H1 (cell line): ENCODE measurements at regions not wholly inside any gene's neighbourhood (a gene's known extent, or its start where the extent isn't known, plus 50 kb on each side); places are given as distances from the start of the nearest gene placed in this dataset.

Experiments used
- CTCF ChIA-PET: fragments of 300-600 bp; sonication (Branson Sonifier 250); formaldehyde crosslinking; loops from one replicate; lab custom pipeline; 2021; ENCODE audit not compliant: partially characterized antibody; lab: Charles Lee
- POLR2A ChIA-PET: fragments of 300-600 bp; sonication (Branson Sonifier 250); formaldehyde crosslinking; loops from one replicate; lab custom pipeline; 2021; ENCODE audit warnings: inconsistent platforms; ENCODE audit not compliant: partially characterized antibody; lab: Charles Lee
- DNase-seq, 2 experiments: peaks; one replicate each; pipeline versions ENCODE4 v3.0.0 to v3.0.0-alpha.2; 2010 to 2022; ENCODE audit warnings: low spot score in 2 of 2, low read depth in 1 of 2, mixed read lengths in 1 of 2
- FAIRE-seq: peaks from 2 replicates; lab custom pipeline; 2011; peaks lifted over from hg19 to GRCh38; lab: Jason Lieb, UNC
- H2AFZ ChIP-seq: 2 replicates; pipeline ENCODE4 v1.8.1; 2012; ENCODE audit warnings: low read length, inconsistent platforms
- H2AK5ac ChIP-seq: 2 replicates; pipeline ENCODE4 v1.6.1; 2013; ENCODE audit warnings: low read depth, low read length
- H2BK120ac ChIP-seq: replicated peaks from 2 replicates; pipeline ENCODE3; 2013; ENCODE audit warnings: low read depth, low read length, inconsistent platforms
- H2BK12ac ChIP-seq: 2 replicates; pipeline ENCODE4 v1.6.1; 2013; ENCODE audit warnings: low read depth, low read length
- H2BK15ac ChIP-seq: 2 replicates; pipeline ENCODE4 v1.6.1; 2013; ENCODE audit warnings: low read length
- H2BK20ac ChIP-seq: 2 replicates; pipeline ENCODE4 v1.6.1; 2013; ENCODE audit warnings: low read length
- H2BK5ac ChIP-seq: 2 replicates; pipeline ENCODE4 v1.6.1; 2013; ENCODE audit warnings: low read depth, low read length
- H3K14ac ChIP-seq: 2 replicates; pipeline ENCODE4 v1.6.1; 2013; ENCODE audit warnings: inconsistent platforms; ENCODE audit not compliant: insufficient read length
- H3K18ac ChIP-seq: 2 replicates; pipeline ENCODE4 v1.6.1; 2013; ENCODE audit warnings: low read length; ENCODE audit errors: extremely low read depth
- H3K23ac ChIP-seq: 2 replicates; pipeline ENCODE4 v1.6.1; 2013; ENCODE audit warnings: inconsistent platforms; ENCODE audit not compliant: insufficient read length
- H3K23me2 ChIP-seq: 2 replicates; pipeline ENCODE4 v1.6.1; 2013; ENCODE audit warnings: low read depth, low read length
- H3K27ac ChIP-seq: 2 replicates; pipeline ENCODE4 v1.6.1; 2011; ENCODE audit warnings: low read depth, low read length, inconsistent platforms
- H3K27me3 ChIP-seq, 4 experiments: replicated peaks in 1 of 4; 1 replicate in 1 of 4; 2 replicates in 3 of 4; pipeline versions ENCODE4 v1.6.1 to v1.8.1; 2011 to 2013; ENCODE audit warnings: low read length in 3 of 4, mild to moderate bottlenecking in 3 of 4, inconsistent platforms in 2 of 4, mixed read lengths in 2 of 4, moderate library complexity in 1 of 4; ENCODE audit not compliant: control insufficient read depth in 3 of 4, insufficient read depth in 3 of 4; ENCODE audit errors: extremely low read depth in 1 of 4
- H3K36me3 ChIP-seq, 4 experiments: 2 replicates each; pipeline versions ENCODE4 v1.6.1 to v1.8.1; 2011 to 2013; ENCODE audit warnings: mild to moderate bottlenecking in 4 of 4, low read length in 3 of 4, moderate library complexity in 2 of 4, control low read depth in 1 of 4, inconsistent platforms in 1 of 4; ENCODE audit not compliant: insufficient read depth in 4 of 4, control insufficient read depth in 2 of 4
- H3K4ac ChIP-seq: replicated peaks from 2 replicates; pipeline ENCODE3; 2013; ENCODE audit warnings: low read length, low read depth, mixed read lengths, inconsistent platforms; ENCODE audit not compliant: insufficient read length
- H3K4me1 ChIP-seq, 4 experiments: replicated peaks in 1 of 4; 1 replicate in 1 of 4; 2 replicates in 3 of 4; pipeline versions ENCODE4 v1.6.1 to v1.8.1; 2011 to 2013; ENCODE audit warnings: low read length in 3 of 4, inconsistent platforms in 2 of 4, mixed read lengths in 1 of 4; ENCODE audit not compliant: insufficient read depth in 4 of 4, control insufficient read depth in 3 of 4
- H3K4me2 ChIP-seq, 2 experiments: 2 replicates each; pipeline versions ENCODE4 v1.6.1 to v1.8.1; 2011 to 2013; ENCODE audit warnings: low read depth in 2 of 2, low read length in 2 of 2, control low read depth in 1 of 2, inconsistent platforms in 1 of 2, mild to moderate bottlenecking in 1 of 2; ENCODE audit not compliant: insufficient read depth in 1 of 2
- H3K4me3 ChIP-seq, 4 experiments: fragments of 200-600, 300-600 bp in 1 of 4; sonication (generic), shearing (Covaris generic), sonication (Bioruptor Twin) in 1 of 4; 2 replicates each; pipeline versions ENCODE4 v1.5.1 to v1.8.1; 2011 to 2016; ENCODE audit warnings: low read length in 4 of 4, low read depth in 3 of 4, control low read depth in 2 of 4, inconsistent platforms in 2 of 4, mild to moderate bottlenecking in 2 of 4, mixed read lengths in 1 of 4, moderate library complexity in 1 of 4; ENCODE audit not compliant: insufficient read depth in 2 of 4; ENCODE audit errors: extremely low read depth in 1 of 4
- H3K56ac ChIP-seq: replicated peaks from 2 replicates; pipeline ENCODE3; 2013; ENCODE audit warnings: low read depth, mild to moderate bottlenecking, mixed read lengths, low read length, inconsistent platforms; ENCODE audit not compliant: insufficient read length
- H3K79me1 ChIP-seq: 2 replicates; pipeline ENCODE4 v1.6.1; 2013; ENCODE audit warnings: low read depth, low read length, control low read depth
- H3K79me2 ChIP-seq, 2 experiments: 2 replicates each; pipeline versions ENCODE4 v1.6.1 to v1.8.1; 2012 to 2013; ENCODE audit warnings: low read length in 2 of 2, mild to moderate bottlenecking in 2 of 2, inconsistent platforms in 1 of 2; ENCODE audit not compliant: insufficient read depth in 2 of 2, control insufficient read depth in 1 of 2
- H3K9ac ChIP-seq, 4 experiments: replicated peaks in 1 of 4; 1 replicate in 1 of 4; 2 replicates in 3 of 4; pipeline versions ENCODE4 v1.6.1 to v1.8.1; 2011 to 2013; ENCODE audit warnings: low read depth in 3 of 4, low read length in 3 of 4, control low read depth in 2 of 4, mild to moderate bottlenecking in 2 of 4, moderate library complexity in 2 of 4, inconsistent platforms in 1 of 4; ENCODE audit errors: extremely low read depth in 1 of 4
- H3K9me3 ChIP-seq, 2 experiments: 2 replicates each; pipeline versions ENCODE4 v1.6.1 to v1.8.1; 2012 to 2013; ENCODE audit warnings: mild to moderate bottlenecking in 2 of 2, moderate library complexity in 2 of 2, control low read depth in 1 of 2, inconsistent platforms in 1 of 2, low read depth in 1 of 2, low read length in 1 of 2, mixed read lengths in 1 of 2; ENCODE audit not compliant: insufficient read depth in 2 of 2
- H4K20me1 ChIP-seq, 2 experiments: replicated peaks in 1 of 2; 2 replicates each; pipeline versions ENCODE3 to v1.8.1; 2011 to 2013; ENCODE audit warnings: inconsistent platforms in 2 of 2, low read length in 2 of 2, mild to moderate bottlenecking in 1 of 2; ENCODE audit not compliant: insufficient read depth in 2 of 2, control insufficient read depth in 1 of 2
- H4K5ac ChIP-seq: 2 replicates; pipeline ENCODE4 v1.6.1; 2013; ENCODE audit warnings: low read length, low read depth, mixed read lengths, inconsistent platforms; ENCODE audit not compliant: insufficient read length
- H4K8ac ChIP-seq: 2 replicates; pipeline ENCODE4 v1.8.0; 2013; ENCODE audit warnings: mild to moderate bottlenecking, moderate library complexity, low read length, inconsistent platforms; ENCODE audit not compliant: insufficient read depth; ENCODE audit errors: extremely low read depth
- H4K91ac ChIP-seq: replicated peaks from 2 replicates; pipeline ENCODE3; 2013; ENCODE audit warnings: low read length, mixed read lengths, inconsistent platforms; ENCODE audit not compliant: insufficient read length
- ASH2L ChIP-seq: fragments of 200-600, 300-600 bp; sonication (generic); IDR thresholded peaks from one replicate; pipeline ENCODE4 v1.7.1; 2017; ENCODE audit warnings: low read length
- BACH1 ChIP-seq: IDR thresholded peaks from 2 replicates; pipeline ENCODE4 v1.6.1; 2012; ENCODE audit warnings: low read length, improper control_type of control experiment
- CBX5 ChIP-seq: fragments of 300-800, 300-1000 bp; sonication (generic); IDR thresholded peaks from 2 replicates; pipeline ENCODE4 v1.7.1; 2016; ENCODE audit warnings: antibody characterized with exemption, low read length, low read depth
- CEBPB ChIP-seq: IDR thresholded peaks from 2 replicates; pipeline ENCODE4 v1.6.1; 2012; ENCODE audit warnings: low read depth, low read length
- EGR1 ChIP-seq: IDR thresholded peaks from 2 replicates; pipeline ENCODE4 v1.6.1; 2011; ENCODE audit warnings: low read depth, low read length, borderline replicate concordance
- GTF2F1 ChIP-seq: IDR thresholded peaks from 2 replicates; pipeline ENCODE4 v1.6.1; 2012; ENCODE audit warnings: low read depth, low read length, improper control_type of control experiment, borderline replicate concordance
- HDAC2 ChIP-seq, 2 experiments: fragments of 300-600 bp in 1 of 2; sonication (generic) in 1 of 2; IDR thresholded peaks; 2 replicates each; pipeline ENCODE4 v1.6.1; 2011 to 2012; ENCODE audit warnings: low read depth in 2 of 2, low read length in 2 of 2, mild to moderate bottlenecking in 2 of 2, moderate library complexity in 2 of 2, borderline replicate concordance in 1 of 2, inconsistent platforms in 1 of 2
- JUN ChIP-seq: IDR thresholded peaks from 2 replicates; pipeline ENCODE4 v1.6.1; 2011; ENCODE audit warnings: low read depth, mild to moderate bottlenecking, improper control_type of control experiment, low read length
- MAFK ChIP-seq: IDR thresholded peaks from 2 replicates; pipeline ENCODE4 v1.6.1; 2012; ENCODE audit warnings: low read depth, mild to moderate bottlenecking, improper control_type of control experiment, low read length
- POU5F1 ChIP-seq: IDR thresholded peaks from 2 replicates; pipeline ENCODE4 v1.6.1; 2011; ENCODE audit warnings: low read depth, mild to moderate bottlenecking, low read length, moderate library complexity
- RNF2 ChIP-seq: fragments of 200-900, 300-1000 bp; sonication (generic); IDR thresholded peaks from 2 replicates; pipeline ENCODE4 v1.7.1; 2016; ENCODE audit warnings: borderline replicate concordance, low read depth, mild to moderate bottlenecking, antibody characterized with exemption, low read length; ENCODE audit not compliant: poor library complexity, severe bottlenecking; ENCODE audit errors: missing control alignments
- SP1 ChIP-seq: IDR thresholded peaks from 2 replicates; pipeline ENCODE4 v1.6.1; 2011; ENCODE audit warnings: low read depth, low read length
- SP2 ChIP-seq: IDR thresholded peaks from 2 replicates; pipeline ENCODE4 v1.6.1; 2012; ENCODE audit warnings: mild to moderate bottlenecking, low read length, inconsistent platforms
- WGBS, 2 experiments: shearing (Covaris generic) in 1 of 2; methylation state at CpG; one replicate each; pipeline versions ENCODE4 v1.1.6 to v1.1.7; 2013 to 2015; ENCODE audit warnings: low lambda C conversion rate in 2 of 2, mixed read lengths in 2 of 2, inconsistent platforms in 1 of 2, low coverage in 1 of 2, missing lambda C conversion rate in 1 of 2; ENCODE audit not compliant: insufficient replicate concordance in 2 of 2, insufficient coverage in 1 of 2, insufficient read length in 1 of 2; ENCODE audit errors: extremely low coverage in 1 of 2, missing lambda C conversion rate in 1 of 2; 5-methylcytosine and 5-hydroxymethylcytosine counted together

DNA sequence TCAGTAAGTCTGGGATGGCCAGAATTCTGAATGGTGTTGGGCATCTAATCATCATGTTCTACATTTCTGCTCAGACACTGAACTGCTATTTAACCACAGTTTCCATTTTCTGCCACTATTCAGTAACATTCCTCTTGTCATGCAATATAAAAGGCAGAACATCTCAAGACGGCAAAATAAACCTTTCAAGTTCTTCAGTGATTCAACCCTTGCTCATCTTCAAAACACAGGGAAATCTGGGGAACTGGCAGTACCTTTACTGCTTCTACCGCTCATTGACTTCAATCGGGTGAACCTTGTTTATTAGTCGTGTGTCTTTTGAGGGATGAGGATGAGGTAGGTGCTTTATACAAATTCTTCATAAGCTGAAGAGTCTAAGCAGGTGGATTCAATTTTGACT lies 184.7 kb upstream of the ANK3 start:
- Histone ChIP-seq H3K79me2 (no peaks in the 10 kb centered on the region), H4K91ac (no peak overlapping the region), H3K27ac (no peak overlapping the region), H3K36me3 (no peaks in the 10 kb centered on the region), H2BK12ac (no peak overlapping the region), H3K23me2 (no peaks in the 10 kb centered on the region; the same call in 1 of the 2 replicates), H3K14ac (no peak overlapping the region), H2BK15ac (no peak overlapping the region), H3K4me3 (no peak overlapping the region), H3K79me1 (no peaks in the 10 kb centered on the region), H3K27me3 (peaks cover 0 to 1% (median 0%) of the 10 kb centered on the region in 4 experiments; a peak in 1 of 7 replicates), H3K9me3 (no peaks in the 10 kb centered on the region; a peak in 1 of 4 replicates), H2AK5ac (no peak overlapping the region), H3K9ac (no peak overlapping the region), H2BK120ac (no peak overlapping the region), H3K56ac (no peak overlapping the region), H3K4me2 (no peak overlapping the region; a peak in 1 of 4 replicates), H2AFZ (no peak overlapping the region), H3K18ac (no peak overlapping the region), H2BK5ac (no peak overlapping the region), H3K4me1 (peaks cover 0 to 17% (median 13%) of the 10 kb centered on the region in 4 experiments), H4K5ac (no peak overlapping the region), H4K20me1 (no peaks in the 10 kb centered on the region), H3K4ac (no peak overlapping the region), H2BK20ac (no peak overlapping the region), H3K23ac (no peak overlapping the region), H4K8ac (no peak overlapping the region)
- POLR2A ChIA-PET, result no interaction called here
- TF ChIP-seq MAFK (no peak), GTF2F1 (no peak), BACH1 (no peak), HDAC2 (IDR thresholded peaks at IDR 0.05; ENCODE audit: borderline replicate concordance in 1 of 2, low read depth in 2 of 2, low read length in 2 of 2) (no peak), CBX5 (no peak), EGR1 (no peak), ASH2L (no peak), JUN (no peak), CEBPB (no peak), SP1 (no peak), POU5F1 (no peak), SP2 (no peak), RNF2 (no peak)
- whole genome bisulfite sequencing, 2 experiments, result 88% methylated on average over 4 of the region's 4 CpGs; no CpG with 5 or more reads in 1 of the 2 experiments
- CTCF ChIA-PET, result interaction anchor here (1.1 kb wide), 1 partner anchor 21 kb away, joined by 3 read pairs; no protein-coding TSS in a partner anchor
- DNase-seq, result no peak
- FAIRE-seq, result no peak
